Gastroesophageal sphincter (tissue), 3 donors: ENCODE measurements at regions not wholly inside any gene's neighbourhood (a gene's known extent, or its start where the extent isn't known, plus 50 kb on each side); places are given as distances from the start of the nearest gene placed in this dataset.

Source experiments
- CTCF ChIP-seq, 4 experiments: fragments of 200-600 bp in 2 of 4; fragments of 450-650 bp in 2 of 4; sonication (generic) in 1 of 4; IDR thresholded peaks; one replicate each; pipeline ENCODE4 v1.5.1; 2017 to 2019; ENCODE audit warnings: antibody characterized with exemption in 4 of 4, mild to moderate bottlenecking in 2 of 4, moderate library complexity in 2 of 4
- EP300 ChIP-seq: sonication (generic); formaldehyde crosslinking; IDR thresholded peaks from one replicate; pipeline ENCODE4 v1.6.1; 2017; ENCODE audit warnings: antibody characterized with exemption, mild to moderate bottlenecking
- POLR2A ChIP-seq, 2 donors: fragments of 450-650 bp; IDR thresholded peaks; one replicate each; pipeline ENCODE4 v1.6.1; 2017; ENCODE audit warnings: antibody characterized with exemption in 2 of 2, mild to moderate bottlenecking in 2 of 2, moderate library complexity in 1 of 2
- POLR2AphosphoS5 ChIP-seq: sonication (generic); formaldehyde crosslinking; IDR thresholded peaks from one replicate; pipeline ENCODE4 v1.6.1; 2017; ENCODE audit warnings: antibody characterized with exemption

- TF ChIP-seq EP300 (no peak), CTCF (IDR thresholded peaks at IDR 0.05) (no peak), POLR2A (IDR thresholded peaks at IDR 0.05) (no peak), POLR2AphosphoS5 (no peak)
Measured at GRCh38 chr19:46924874-46925547, 64.2 kb downstream of the ARHGAP35 start.
